Fibroblast of skin of abdomen (primary cell): ENCODE measurements at regions not wholly inside any gene's neighbourhood (a gene's known extent, or its start where the extent isn't known, plus 50 kb on each side); places are given as distances from the start of the nearest gene placed in this dataset.

Experiments
- DNase-seq: peaks from one replicate; pipeline ENCODE4 v3.0.0-alpha.2; 2013

DNA sequence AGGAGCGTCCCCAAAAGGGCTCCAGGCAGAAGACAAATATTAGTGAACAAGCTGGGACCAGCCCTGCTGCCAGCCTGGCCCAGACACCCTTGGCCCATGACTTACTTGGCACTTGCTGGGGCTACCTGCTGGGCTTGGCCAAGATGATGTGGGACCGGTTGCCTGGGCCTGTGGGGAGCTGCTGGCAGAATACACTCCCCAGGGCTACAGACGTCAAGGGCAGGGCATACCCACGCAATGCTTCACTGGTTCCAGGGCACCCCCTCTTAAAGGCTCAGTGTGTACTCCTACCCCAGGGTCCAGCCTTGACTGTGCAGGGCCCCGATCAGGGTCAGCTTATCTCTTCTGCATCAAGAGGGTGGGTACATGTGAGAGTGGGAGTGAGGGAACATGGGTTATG lies 106.5 kb upstream of the SLC2A1 start:
- no peak for DNase-seq

DNA sequence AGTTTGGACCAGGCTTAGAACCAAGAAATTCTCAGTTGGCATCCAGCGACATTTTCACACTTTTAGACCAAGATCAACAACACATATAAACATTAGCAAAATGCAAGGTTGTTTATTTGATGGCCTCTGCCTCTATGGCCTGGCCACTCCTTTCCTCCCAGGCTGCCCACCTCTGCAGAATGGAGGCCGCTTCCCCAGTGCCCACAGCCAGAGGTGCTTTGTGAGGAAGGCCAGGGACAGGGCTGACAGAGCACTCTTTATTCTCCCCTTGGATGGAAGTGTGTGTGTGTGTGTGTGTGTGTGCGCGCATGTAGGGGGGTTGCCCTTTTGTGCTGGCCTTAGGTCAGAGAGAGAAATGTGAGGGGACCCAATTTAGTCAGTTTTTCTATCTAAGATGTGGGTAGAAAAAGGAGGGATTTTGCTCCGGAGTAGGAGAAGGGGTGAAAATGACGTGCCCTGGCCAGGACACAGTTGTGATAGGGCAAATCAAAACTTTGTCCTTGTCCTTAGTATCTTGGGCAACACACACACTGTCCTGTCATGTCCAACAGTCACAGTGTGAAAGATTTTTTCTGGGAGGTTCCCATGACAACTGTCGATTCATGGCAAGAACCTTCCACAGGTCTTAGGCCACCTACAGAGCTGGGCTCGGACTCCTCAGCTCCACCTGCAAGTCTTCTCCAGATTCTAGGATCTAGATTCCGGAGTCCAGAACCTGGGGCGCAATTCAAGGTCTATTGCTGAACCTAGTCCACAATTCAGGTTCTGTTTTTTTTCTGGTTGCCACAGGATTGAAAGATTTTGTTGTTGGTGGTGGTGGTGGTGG lies 104.9 kb upstream of the SLC2A1 start:
- DNase-seq = no peak

DNA sequence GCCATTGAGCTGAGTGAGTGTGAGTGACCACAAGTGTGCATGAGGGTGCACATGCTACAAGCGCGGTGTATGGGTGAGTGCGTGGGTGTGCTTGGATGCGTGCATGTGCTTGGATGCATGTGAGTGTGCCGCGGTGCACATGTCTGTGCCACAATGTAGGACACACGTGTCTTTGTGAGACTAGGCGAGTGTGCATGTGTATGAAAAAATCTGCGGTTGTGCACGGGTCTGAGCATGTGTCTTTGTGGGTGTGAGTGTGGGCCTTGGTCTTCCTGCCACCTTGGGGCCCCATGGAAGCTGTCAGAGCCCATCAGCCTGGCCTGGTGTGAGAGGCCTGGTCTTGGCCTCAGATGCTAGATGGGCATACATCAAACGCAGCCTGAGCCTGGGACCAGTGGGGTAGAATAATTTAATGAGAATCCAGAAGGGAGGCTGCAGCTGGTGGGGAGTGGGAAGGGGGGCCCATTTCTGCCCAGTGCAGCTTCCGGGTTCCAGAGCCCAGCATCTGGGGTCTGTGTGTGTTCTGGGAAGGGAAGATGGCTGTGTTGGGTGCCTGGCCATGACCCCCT lies 103.9 kb upstream of the SLC2A1 start:
- no peak for DNase-seq

DNA sequence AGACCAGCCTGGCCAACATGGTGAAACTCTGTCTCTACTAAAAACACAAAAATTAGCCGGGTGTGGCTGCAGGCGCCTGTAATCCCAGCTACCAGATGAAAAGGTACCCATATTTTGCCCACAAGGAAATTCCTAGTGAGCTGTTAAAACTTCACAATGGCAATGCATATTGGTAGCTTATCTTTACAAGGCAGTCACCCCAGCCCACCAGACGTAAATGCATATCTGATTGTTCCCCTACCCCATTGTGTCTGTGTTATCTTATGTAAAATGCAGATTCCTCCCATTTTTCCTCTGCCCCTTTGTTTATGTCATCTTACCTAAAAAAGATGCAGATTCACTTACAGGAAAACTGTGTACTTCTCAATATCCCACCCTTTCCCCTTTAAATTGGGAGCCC lies 103.1 kb upstream of the SLC2A1 start:
- no peak for DNase-seq

DNA sequence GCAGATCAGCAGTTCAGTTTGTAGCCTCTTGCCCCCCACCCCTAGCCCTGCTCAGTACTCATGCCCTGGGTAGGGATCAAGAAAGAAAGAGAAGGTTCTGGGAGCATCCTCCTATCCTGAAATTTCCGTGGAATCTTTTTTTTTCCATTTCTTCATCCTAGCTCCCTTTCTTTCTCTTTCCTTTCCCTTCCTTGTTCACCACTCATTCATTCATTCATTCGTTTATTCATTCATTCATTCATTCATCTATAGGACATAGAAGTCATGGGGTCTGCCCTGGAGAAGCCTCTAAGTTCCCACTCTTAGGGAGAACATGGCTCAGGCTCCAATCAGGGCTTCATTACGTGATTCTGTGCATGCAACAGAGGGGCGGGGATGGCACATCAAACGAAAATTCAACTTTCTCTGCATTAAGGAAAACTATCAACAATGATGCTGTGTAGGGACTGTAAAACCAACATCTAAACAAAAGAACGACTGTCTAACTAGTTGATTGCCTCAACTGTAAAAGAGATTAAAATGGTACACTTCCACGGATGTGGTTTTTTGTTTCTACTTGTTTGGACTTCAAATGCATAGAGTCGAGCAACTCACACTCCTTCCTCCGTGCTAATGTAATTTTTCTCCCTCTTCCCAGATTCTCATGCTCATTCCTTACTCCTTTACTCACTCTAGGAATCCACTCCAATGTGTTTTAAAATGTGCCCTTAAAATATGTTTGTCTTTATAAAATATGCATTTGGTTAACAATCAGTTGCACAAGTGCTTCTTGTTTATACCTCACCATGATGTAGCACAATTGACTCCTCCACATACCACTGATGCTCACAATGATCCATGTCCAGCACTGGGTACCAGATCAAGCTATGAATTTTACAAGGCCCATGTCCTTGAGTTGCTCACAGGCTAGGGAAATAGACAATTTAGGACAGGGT lies 101.2 kb upstream of the SLC2A1 start:
- peak; percentile 57 for DNase-seq

DNA sequence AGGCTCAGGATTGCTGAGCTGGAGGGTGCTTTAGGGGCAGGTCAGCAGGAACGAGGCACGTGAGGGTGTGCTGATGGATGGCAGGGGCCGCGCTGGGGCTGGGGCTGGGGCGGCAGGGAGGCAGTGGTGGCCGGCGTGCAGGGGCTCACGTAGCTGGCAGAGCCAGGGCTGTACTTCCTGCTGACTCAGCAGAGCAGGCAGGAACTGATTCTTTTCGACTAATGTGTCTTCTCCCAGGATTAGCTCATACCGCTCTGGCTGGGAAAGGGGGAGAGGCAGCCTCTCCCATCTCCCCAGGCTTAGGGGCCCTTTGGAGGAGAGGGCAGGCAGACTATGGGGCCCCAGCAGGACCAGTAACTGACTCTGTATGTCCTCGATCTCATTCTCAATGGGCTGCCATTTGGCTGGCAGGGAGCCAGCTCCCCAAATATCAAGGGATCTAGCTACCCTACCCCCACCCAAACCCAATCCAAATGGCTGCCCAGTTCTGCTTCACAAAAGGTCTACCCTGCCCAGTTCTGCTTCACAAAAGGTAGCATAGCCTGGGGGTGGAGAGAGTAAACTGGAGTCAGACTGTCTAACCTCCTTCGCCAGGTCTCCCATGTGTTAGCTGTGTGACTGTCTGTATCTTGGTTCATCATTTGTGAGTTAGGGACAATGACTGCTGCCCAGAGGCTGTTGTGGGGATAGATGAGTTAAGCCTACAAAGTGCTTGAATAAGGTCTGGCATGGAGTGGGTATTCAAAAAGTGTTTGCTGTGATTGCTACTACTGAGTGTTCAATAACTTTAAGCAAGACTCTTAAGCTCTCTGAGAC lies 100.1 kb upstream of the SLC2A1 start:
- peak; percentile 84 for DNase-seq

DNA sequence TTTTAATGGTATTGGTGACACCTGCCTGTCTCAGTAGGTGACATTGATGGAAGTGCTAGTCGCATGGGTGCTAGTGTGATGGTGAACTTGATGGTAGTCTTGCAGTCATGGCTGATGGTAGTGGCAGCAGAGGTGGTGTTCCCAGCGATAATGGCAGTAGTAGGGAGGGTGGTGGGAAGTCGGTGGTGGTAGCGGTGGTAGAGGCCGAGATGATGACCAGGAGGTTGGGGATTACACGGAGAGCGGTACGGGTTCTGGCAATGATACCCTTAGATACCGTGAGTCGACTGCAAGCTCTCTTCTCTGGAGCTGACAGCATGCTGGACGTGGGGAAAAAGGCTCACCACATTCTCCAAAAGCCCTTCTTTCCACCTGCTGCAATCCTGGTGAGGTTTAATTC lies 99.4 kb upstream of the SLC2A1 start:
- DNase-seq = no peak

DNA sequence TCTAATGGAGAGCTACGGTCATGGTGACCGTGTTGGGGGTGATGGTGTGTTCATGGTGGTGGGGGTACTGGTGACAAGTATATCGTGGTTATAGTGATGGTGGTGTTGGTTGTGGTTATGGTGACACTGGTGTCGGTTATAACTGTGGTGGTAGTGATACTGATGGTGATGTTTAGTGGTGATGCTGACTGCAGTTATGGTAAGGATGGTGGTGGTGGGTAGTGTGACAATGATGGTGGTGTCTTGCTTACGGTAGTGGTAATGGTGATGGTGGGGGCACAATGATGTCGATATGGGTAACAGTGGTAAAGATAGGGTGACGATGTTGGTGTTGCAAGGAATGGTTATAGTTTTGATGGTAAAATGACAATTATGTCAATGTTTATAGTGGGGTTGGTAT lies 98.9 kb upstream of the SLC2A1 start:
- DNase-seq = no peak

DNA sequence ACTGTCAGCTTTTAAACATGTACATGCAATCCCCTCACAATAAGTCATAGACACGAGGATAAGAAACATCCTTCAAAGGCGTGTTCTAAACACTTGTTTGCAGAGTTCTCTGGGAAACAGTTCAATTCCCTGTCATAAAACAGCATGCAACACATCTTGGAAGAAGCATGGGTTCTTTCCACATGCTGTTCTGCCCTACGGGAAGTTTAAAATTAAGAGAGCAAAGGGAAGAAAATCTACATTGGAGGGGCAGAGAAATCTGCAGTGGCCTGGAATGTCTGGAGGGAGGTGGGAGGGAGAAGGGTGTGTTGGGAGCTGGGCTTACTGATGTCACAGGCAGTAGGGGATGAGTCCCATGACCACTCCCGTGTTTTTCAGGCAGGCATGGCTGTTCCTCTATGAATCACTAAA lies 98.3 kb upstream of the SLC2A1 start:
- peak; percentile 43 for DNase-seq

DNA sequence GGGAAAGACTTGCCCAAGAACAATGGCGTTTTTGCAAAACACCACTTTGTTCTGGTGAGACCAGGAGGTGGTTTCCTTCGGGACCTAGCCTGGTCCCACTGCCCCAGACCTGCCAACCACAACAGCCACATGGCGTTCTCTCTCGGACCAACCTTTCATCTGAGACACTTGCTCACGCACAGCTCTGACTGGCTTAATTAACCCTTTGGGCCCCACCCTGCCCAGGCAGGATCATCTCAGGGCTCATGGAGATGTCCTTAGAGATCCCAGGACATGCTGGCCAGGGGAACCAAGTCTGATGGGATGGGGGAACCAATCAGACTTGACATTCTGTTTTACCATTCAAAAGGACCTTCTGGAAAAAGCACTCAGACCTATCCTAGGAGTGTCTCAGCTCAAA lies 97.8 kb upstream of the SLC2A1 start:
- no peak for DNase-seq

DNA sequence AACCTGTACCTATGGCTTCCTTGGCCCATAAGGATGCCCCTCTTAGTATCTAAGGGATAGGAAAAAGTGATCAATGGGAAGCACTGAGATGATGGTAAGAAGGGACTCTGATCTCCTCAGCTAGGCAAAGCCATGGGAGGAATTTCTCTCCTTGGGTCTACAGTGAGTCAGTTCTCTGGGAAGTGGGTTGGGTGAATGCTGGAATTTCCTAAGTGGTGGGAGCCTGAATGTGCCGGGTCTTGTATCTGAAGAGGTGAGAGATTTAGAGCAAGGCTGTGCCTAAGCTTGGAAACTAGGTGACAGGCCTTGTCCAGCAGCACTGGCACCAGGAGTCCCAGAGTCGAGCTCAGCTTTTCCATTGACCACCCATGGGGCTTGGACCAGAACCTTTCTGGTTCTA lies 96.3 kb upstream of the SLC2A1 start:
- peak; percentile 66 for DNase-seq

DNA sequence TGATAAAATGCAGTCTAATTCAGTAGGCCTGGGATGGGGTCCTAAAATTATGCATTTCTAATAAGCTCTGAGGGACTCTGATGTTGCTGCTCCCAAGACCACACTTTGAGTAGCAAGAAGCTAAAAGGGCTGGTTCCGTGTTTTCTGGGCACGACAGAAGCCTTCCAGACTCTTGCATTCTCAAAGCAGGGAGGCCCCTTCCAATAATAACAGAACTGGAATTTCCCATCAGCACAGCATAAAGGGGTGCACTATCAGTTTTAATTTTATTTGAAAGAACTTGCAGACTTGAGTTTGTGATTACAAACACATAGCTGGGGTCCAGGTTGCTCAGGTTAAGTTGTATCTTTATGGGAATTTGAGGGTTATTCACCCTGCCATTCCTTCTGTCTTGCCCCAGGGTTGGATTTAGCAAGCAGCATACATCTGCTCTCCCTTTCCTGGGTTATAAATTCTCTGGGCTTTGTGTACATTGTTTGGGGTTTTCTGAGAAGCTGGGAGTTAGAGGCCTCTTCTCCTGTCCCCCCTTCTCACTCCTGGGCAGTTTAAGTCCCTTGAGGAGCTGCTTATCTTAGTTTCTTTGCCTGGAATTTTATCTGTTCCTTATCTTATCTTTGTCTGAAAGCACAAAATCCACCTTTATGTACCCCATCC lies 94.2 kb upstream of the SLC2A1 start:
- no peak for DNase-seq

DNA sequence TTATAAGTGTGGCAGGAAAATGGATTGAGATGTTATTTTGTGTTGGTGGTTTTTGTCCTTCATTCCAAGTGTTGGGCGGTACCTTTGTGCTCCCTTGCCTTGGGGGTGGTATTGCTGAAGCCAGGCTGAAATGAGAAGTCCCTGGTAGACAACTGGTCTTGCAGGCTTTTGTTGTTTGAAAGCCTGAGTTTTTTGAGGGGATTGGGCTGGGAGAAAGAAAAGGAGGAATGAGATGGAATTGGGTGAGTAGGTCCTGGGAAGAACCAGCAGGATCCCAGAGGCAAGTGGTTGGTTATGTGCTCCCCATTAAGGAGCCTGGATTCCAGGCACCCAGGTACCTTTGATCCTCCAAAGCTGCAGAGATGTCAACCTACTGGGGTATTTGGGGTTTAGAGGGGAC lies 93.7 kb upstream of the SLC2A1 start:
- DNase-seq = no peak

DNA sequence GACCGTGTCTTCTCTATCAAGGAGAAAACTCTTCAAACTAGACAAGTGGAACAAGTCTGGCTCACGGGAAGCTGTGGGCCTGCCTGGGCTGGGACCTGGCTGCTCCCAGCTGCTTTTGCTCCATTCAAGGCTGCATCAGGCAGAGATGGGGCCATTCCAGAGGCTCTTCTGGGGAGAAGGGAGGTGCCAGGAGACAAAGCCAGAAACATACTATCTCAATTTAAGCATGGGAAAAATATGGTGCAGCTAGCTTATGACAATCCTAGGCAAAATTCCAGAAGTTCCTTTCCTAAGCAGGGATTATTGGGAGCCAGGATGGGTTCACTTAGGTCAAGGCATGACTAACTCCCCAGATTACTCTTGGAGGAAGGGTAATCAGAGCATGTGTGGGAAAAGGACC lies 90.8 kb upstream of the SLC2A1 start:
- peak; percentile 68 for DNase-seq

DNA sequence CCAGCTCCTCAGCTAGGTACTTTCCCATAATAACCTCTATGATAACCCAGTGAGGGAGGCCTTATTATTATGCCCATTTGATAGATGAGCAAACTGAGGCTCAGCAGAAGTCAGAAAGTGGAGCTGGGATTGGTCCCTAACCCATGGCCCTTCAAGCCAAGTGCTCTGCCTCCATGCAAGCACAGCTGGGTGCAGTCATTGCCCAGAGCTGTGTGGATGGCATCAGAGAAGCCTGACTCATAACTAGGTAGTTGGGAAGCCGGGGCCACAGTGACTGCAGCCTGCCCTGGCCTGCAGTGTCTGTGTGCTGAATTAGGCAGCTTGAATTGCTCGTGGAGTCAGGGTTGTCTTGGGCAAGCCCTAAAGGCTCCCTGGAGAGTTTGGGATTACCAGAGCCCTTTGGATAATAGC lies 89.9 kb upstream of the SLC2A1 start:
- no peak for DNase-seq

DNA sequence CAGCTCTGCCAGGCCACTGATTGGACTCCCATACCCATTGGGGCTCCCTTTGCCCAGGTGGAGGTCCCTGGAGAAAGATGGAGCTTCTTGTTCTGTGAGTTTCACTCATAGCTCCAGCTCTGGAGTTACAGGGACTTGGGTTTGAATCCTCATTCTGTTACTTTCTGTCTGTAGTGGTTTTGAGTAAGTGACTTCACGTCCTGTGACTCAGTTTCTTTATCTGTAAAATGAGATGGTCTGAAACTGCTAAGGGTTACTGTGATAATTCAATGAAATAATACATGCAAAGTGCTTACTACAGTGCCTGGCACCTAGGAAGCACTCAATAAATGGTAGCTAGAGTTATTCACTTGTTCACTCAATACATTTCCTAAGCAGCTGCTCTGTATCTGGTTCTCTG lies 88.5 kb upstream of the SLC2A1 start:
- no peak for DNase-seq

DNA sequence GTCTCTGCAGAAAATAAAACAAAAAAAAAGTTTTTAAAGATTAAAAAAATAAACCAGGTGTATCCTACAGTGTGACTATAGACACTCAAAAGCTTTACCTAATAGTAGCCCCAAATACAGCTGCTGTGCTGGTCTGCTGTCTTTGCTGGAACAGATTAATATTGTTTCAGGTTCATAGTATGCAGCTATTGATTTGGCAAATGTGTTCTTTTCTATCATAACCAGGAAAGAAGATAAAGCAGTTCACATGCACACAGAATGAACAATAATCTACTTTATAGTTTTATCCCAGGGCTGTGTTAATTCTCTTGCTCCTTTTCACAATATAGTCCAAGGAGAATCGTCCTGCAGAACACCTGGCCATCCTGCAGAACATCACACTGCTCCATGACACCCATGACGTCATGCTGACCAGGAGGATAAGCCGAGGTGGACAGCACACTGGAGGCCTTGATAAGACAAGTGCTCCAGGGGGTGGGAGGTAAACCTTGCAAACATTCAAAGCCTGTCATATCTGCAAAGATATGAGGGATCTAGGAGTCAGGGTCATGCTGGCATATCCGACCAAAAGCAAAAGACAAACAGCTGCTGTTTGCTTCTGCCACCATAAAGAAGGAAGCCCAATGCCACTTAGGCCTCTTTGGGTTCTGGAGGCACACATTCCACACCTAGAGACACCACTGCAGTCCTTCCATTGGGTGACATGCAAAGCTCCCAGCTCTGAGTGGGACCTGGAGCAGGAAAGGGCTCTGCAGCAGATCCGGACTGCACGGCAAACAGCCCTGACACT lies 86.1 kb upstream of the SLC2A1 start:
- no peak for DNase-seq

DNA sequence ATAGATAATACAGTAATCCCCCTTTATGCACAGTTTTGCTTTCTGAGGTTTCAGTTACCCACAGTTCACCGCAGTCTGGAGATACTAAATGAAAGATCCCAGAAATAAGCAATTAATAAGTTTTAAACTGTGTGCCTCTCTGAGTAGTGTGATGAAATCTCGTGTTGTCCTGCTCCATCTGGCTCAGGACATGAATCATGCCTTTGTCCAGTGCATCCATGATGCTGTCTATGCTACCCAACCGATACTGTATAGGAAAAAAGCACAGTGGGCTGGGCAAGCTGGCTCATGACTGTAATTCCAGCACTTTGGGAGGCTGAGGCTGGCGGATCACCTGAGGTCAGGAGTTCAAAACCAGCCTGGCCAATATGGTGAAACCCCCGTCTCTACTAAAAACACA lies 85.0 kb upstream of the SLC2A1 start:
- DNase-seq = peak; percentile 24

DNA sequence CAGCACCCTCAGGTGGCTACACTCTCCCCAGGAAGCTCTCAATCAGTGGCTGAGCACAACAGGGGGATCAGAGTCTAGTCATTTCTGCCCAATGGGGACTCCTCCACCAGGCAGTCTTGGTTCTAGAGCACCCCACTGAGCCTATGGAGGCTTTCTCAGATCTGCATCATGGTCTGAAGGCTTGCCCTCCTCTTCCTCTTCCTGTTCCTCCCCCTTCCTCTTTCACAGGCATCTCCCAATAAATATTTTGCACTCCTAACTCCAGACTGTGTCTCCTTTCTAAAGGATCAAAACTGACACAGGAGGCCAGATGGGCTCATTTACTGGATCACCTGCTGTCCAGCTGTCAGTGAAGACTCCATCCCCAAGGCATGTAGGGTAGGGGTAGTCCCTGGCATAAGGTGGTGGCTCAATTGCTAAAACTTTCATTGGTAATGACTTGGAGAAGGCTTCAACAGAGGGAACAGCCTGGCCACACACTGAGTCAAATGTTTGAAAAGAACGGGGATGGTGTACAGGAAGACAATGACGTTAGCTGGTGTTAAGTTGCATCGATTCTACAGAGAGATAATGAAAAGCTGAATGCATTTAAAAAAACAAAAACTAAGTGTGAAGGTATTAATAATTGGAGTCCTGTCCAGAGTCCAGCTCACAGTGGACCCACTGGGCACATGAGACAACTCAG lies 84.2 kb upstream of the SLC2A1 start:
- no peak for DNase-seq

DNA sequence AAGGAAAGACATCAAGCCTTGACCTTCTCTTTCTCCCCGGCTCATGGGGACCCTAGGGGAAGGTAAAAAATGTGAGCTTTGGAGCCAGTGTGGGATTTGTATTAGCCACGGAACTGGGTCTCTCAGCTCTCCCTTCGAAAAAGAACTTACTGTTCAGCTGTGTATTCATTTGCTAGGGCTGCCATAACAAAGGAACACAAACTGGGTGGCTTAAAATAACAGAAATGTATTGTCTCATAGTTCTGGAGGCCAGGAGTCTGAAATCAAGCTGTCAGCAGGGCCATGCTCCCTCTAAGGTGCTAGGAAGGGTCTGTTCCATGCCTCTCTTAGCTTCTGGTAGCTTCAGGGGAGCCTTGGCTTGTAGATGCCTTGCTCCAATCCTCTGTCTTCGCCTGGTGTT lies 83.5 kb upstream of the SLC2A1 start:
- DNase-seq = no peak

DNA sequence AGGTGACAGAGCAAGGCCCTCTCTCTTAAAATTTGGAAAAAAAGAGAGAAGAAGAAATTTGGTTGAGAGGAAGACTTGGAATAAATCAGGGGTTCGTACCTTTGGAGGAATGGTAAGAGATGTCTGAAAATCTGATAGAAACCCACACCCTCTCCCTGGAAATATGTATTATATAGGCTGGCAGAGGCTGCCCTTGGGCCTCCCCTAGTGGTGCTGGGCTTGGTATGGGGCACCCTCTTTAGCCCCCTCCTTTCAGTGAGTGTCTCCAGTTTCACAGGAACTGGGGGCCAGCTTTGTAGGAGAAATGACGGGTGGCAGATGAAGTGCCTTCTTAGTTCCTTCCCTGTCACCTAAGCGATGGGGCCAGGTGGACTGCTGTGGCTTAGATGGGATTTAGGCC lies 82.9 kb upstream of the SLC2A1 start:
- DNase-seq = no peak
